Keratinocyte (primary cell): ENCODE measurements at regions not wholly inside any gene's neighbourhood (a gene's known extent, or its start where the extent isn't known, plus 50 kb on each side); places are given as distances from the start of the nearest gene placed in this dataset.

Source experiments
- DNase-seq: peaks from one replicate; pipeline ENCODE4 v3.0.0-alpha.2; 2011; ENCODE audit warnings: low read depth, missing footprints, low spot score
- FAIRE-seq: peaks from 2 replicates; lab custom pipeline; 2011; peaks lifted over from hg19 to GRCh38; lab: Jason Lieb, UNC
- H2AFZ ChIP-seq: 2 replicates; pipeline ENCODE4 v1.6.0; 2012; ENCODE audit warnings: low read length, control low read depth, inconsistent platforms; ENCODE audit not compliant: control insufficient read depth
- H3K27ac ChIP-seq: 2 replicates; pipeline ENCODE4 v1.5.1; 2011; ENCODE audit warnings: low read length; ENCODE audit not compliant: control insufficient read depth, insufficient read depth
- H3K27me3 ChIP-seq: 3 replicates; pipeline ENCODE4 v1.6.0; 2011; ENCODE audit warnings: low read length; ENCODE audit not compliant: control insufficient read depth, insufficient read depth; ENCODE audit errors: extremely low read depth
- H3K36me3 ChIP-seq, 2 experiments: 2 replicates in 1 of 2; 3 replicates in 1 of 2; pipeline ENCODE4 v1.5.1; 2011; ENCODE audit warnings: low read length in 2 of 2, mild to moderate bottlenecking in 1 of 2; ENCODE audit not compliant: control insufficient read depth in 2 of 2, insufficient read depth in 2 of 2; ENCODE audit errors: extremely low read depth in 1 of 2
- H3K4me1 ChIP-seq: 3 replicates; pipeline ENCODE4 v1.5.1; 2011; ENCODE audit warnings: low read length; ENCODE audit not compliant: control insufficient read depth, insufficient read depth; ENCODE audit errors: extremely low read depth
- H3K4me2 ChIP-seq: 3 replicates; pipeline ENCODE4 v1.6.0; 2011; ENCODE audit warnings: low read depth, low read length; ENCODE audit not compliant: control insufficient read depth, insufficient read depth; ENCODE audit errors: extremely low read depth
- H3K4me3 ChIP-seq, 3 experiments: fragments of 200-600 bp in 1 of 3; sonication (generic) in 1 of 3; 2 replicates in 2 of 3; 3 replicates in 1 of 3; pipeline ENCODE4 v1.5.1; 2011 to 2016; ENCODE audit warnings: low read length in 3 of 3, mild to moderate bottlenecking in 3 of 3, control low read depth in 2 of 3, inconsistent platforms in 1 of 3, low read depth in 1 of 3, mixed read lengths in 1 of 3, mixed run types in 1 of 3, moderate library complexity in 1 of 3; ENCODE audit not compliant: control insufficient read depth in 2 of 3, insufficient read depth in 2 of 3; ENCODE audit errors: extremely low read depth in 1 of 3
- H3K79me2 ChIP-seq: 2 replicates; pipeline ENCODE4 v1.6.0; 2012; ENCODE audit warnings: low read length; ENCODE audit not compliant: control insufficient read depth, insufficient read depth
- H3K9ac ChIP-seq: 3 replicates; pipeline ENCODE4 v1.6.0; 2011; ENCODE audit warnings: low read length; ENCODE audit not compliant: control insufficient read depth, insufficient read depth; ENCODE audit errors: extremely low read depth
- H3K9me1 ChIP-seq: 3 replicates; pipeline ENCODE4 v1.6.0; 2011; ENCODE audit warnings: low read length; ENCODE audit not compliant: control insufficient read depth, insufficient read depth; ENCODE audit errors: extremely low read depth
- H3K9me3 ChIP-seq: 2 replicates; pipeline ENCODE4 v1.5.1; 2012; ENCODE audit warnings: low read depth, low read length; ENCODE audit not compliant: control insufficient read depth
- H4K20me1 ChIP-seq: 3 replicates; pipeline ENCODE4 v1.6.0; 2011; ENCODE audit warnings: low read length; ENCODE audit not compliant: control insufficient read depth, insufficient read depth; ENCODE audit errors: extremely low read depth
- EZH2 ChIP-seq: IDR thresholded peaks from one replicate; pipeline ENCODE4 v1.6.1; 2012; ENCODE audit warnings: inconsistent platforms, mild to moderate bottlenecking, low read length, moderate library complexity
- dilution Hi-C: fragments of 300-500 bp; cut with MboI; formaldehyde crosslinking; loops from one replicate; pipeline ENCODE4 v1.7.0; 2020; ENCODE audit warnings: low sequenced_read_pairs; ENCODE audit not compliant: extremely low pct_ligation_motif_present
- TF ChIP-seq, protein P1 (sequence below), 3 experiments: IDR thresholded peaks in 1 of 3; conservative IDR thresholded peaks in 1 of 3; optimal IDR thresholded peaks in 1 of 3; 2 replicates in 2 of 3; 3 replicates in 1 of 3; pipeline versions ENCODE3 to v1.5.1; 2011; ENCODE audit warnings: low read length in 3 of 3, mild to moderate bottlenecking in 3 of 3, moderate library complexity in 2 of 3, control low read depth in 1 of 3, inconsistent platforms in 1 of 3; ENCODE audit not compliant: insufficient read depth in 2 of 3; ENCODE audit errors: extremely low read depth in 1 of 3

DNA sequence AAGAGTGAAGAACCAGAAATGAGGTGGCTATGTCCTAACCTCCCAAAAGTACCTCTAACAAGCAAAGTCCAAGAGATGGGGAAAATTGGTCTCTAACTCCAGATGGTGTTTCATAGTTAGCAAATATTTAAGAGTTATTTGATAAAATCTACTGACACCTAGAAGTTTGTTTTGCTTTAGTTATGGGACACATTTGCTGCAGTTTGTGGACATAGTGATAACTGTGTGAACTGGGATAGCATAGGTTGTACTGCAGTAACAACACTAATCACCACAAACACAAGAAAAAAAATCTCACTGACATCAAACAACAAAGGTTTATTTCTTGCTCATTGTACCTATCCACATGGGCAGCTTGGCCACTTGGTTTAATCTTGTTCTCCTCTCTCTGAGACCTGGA is 965.0 kb upstream of the SPRY2 start:
- Histone ChIP-seq H3K9me3 (no peaks in the 10 kb centered on the region), H3K4me3 (no peak overlapping the region), H4K20me1 (no peaks in the 10 kb centered on the region), H3K9ac (no peak overlapping the region), H3K79me2 (no peaks in the 10 kb centered on the region), H3K4me1 (no peaks in the 10 kb centered on the region), H2AFZ (no peak overlapping the region), H3K9me1 (no peaks in the 10 kb centered on the region), H3K4me2 (no peak overlapping the region), H3K27me3 (no peaks in the 10 kb centered on the region), H3K36me3 (no peaks in the 10 kb centered on the region), H3K27ac (no peak overlapping the region)
- FAIRE-seq: no peak
- TF ChIP-seq EZH2: no peak
- TF ChIP-seq, protein P1, sequence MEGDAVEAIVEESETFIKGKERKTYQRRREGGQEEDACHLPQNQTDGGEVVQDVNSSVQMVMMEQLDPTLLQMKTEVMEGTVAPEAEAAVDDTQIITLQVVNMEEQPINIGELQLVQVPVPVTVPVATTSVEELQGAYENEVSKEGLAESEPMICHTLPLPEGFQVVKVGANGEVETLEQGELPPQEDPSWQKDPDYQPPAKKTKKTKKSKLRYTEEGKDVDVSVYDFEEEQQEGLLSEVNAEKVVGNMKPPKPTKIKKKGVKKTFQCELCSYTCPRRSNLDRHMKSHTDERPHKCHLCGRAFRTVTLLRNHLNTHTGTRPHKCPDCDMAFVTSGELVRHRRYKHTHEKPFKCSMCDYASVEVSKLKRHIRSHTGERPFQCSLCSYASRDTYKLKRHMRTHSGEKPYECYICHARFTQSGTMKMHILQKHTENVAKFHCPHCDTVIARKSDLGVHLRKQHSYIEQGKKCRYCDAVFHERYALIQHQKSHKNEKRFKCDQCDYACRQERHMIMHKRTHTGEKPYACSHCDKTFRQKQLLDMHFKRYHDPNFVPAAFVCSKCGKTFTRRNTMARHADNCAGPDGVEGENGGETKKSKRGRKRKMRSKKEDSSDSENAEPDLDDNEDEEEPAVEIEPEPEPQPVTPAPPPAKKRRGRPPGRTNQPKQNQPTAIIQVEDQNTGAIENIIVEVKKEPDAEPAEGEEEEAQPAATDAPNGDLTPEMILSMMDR (optimal IDR thresholded peaks at IDR 0.05 in 1 of 3, IDR thresholded peaks at IDR 0.05 in 1 of 3, conservative IDR thresholded peaks at IDR 0.05 in 1 of 3; ENCODE audit: extremely low read depth in 1 of 3, insufficient read depth in 2 of 3, low read length in 3 of 3): no peak
- DNase-seq: no peak
- dilution Hi-C loops: no loop called here

DNA sequence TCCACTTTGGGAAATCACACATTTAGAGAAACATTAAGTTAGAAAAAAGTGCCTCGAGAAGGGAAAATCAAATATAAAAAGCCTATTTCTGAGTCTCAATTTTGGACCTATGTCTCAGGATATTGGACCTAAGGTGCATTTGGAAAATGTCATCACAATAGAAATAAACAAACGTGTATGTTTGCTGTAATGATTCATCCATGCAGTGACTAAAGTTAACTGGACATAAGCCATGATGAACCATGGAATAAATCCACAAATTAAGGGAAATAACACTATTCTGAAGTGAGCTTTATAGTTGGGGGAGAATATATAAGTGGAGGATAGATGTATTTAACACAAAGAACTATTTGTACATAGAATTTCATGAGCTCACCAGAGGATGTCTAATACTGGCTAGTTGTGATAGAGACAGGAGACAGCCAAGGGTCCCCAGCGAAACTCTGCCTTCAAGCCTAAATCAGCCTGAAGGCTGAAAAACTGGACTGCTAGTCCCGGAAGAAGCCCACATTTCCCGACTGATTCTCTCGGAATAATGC is 963.3 kb upstream of the SPRY2 start:
- Histone ChIP-seq H3K79me2 (no peaks in the 10 kb centered on the region), H3K27me3 (no peaks in the 10 kb centered on the region), H3K27ac (no peak overlapping the region), H3K4me3 (no peak overlapping the region), H3K4me2 (no peak overlapping the region), H3K36me3 (no peaks in the 10 kb centered on the region), H3K4me1 (no peaks in the 10 kb centered on the region), H4K20me1 (no peaks in the 10 kb centered on the region), H3K9me1 (no peaks in the 10 kb centered on the region), H3K9me3 (no peaks in the 10 kb centered on the region), H2AFZ (no peak overlapping the region), H3K9ac (no peak overlapping the region)
- FAIRE-seq (no peak), DNase-seq (no peak)
- dilution Hi-C loops: no loop called here
- TF ChIP-seq, protein P1 (optimal IDR thresholded peaks at IDR 0.05 in 1 of 3, IDR thresholded peaks at IDR 0.05 in 1 of 3, conservative IDR thresholded peaks at IDR 0.05 in 1 of 3; ENCODE audit: extremely low read depth in 1 of 3, insufficient read depth in 2 of 3, low read length in 3 of 3): no peak
- no peak for TF ChIP-seq EZH2
